ENCODE measurements at regions not wholly inside any gene's neighbourhood (a gene's known extent, or its start where the extent isn't known, plus 50 kb on each side); places are given as distances from the start of the nearest gene placed in this dataset.
"Not testable (repeated sequence)": the region's sequence is repeated elsewhere in the genome, so short reads cannot be mapped to it uniquely, and the experiment has no call there.

- no peak for ATAC-seq
Observed at GRCh38 chr6:121020656-121021055, 313.6 kb downstream of the TBC1D32 start.

GRCh38 chr6:121008553-121008952, 325.7 kb downstream of the TBC1D32 start:
- ATAC-seq = no peak

- ATAC-seq = no peak
Observed at GRCh38 chr6:121006024-121006423, 328.3 kb downstream of the TBC1D32 start.

GRCh38 chr6:121000381-121000780, 333.9 kb downstream of the TBC1D32 start:
- no peak for ATAC-seq

GRCh38 chr6:120996340-120996739, 337.9 kb downstream of the TBC1D32 start:
- ATAC-seq = no peak

GRCh38 chr6:120994573-120994967, 339.7 kb downstream of the TBC1D32 start:
- no peak for ATAC-seq

- no peak for ATAC-seq
Observed at GRCh38 chr6:120993929-120994572, 340.2 kb downstream of the TBC1D32 start.

GRCh38 chr6:120992257-120992656, 342.0 kb downstream of the TBC1D32 start:
- ATAC-seq = no peak

GRCh38 chr6:120990866-120991265, 343.4 kb downstream of the TBC1D32 start:
- ATAC-seq = no peak

- ATAC-seq = no peak
Observed at GRCh38 chr6:120981835-120982234, 352.4 kb downstream of the TBC1D32 start.

- no peak for ATAC-seq
Observed at GRCh38 chr6:120966321-120966720, 368.0 kb downstream of the TBC1D32 start.

- peak; percentile 93 for ATAC-seq
Observed at GRCh38 chr6:120965814-120966213, 368.5 kb downstream of the TBC1D32 start.

- ATAC-seq = no peak
Observed at GRCh38 chr6:120960761-120961160, 373.5 kb downstream of the TBC1D32 start.

- no peak for ATAC-seq
Observed at GRCh38 chr6:120954111-120954510, 380.2 kb downstream of the TBC1D32 start.

- ATAC-seq = no peak
Observed at GRCh38 chr6:120951258-120951657, 383.0 kb downstream of the TBC1D32 start.

GRCh38 chr6:120947111-120947510, 387.2 kb downstream of the TBC1D32 start:
- no peak for ATAC-seq

- no peak for ATAC-seq
Observed at GRCh38 chr6:120945905-120946594, 388.2 kb downstream of the TBC1D32 start.

GRCh38 chr6:120938876-120939472, 395.3 kb downstream of the TBC1D32 start:
- no peak for ATAC-seq

- ATAC-seq = no peak
Observed at GRCh38 chr6:120938164-120938875, 396.0 kb downstream of the TBC1D32 start.

GRCh38 chr6:120935908-120936307, 398.4 kb downstream of the TBC1D32 start:
- no peak for ATAC-seq

- no peak for ATAC-seq
Observed at GRCh38 chr6:120935016-120935415, 399.3 kb downstream of the TBC1D32 start.

GRCh38 chr6:120931520-120932180, 402.6 kb downstream of the TBC1D32 start:
- ATAC-seq = not testable (repeated sequence)

GRCh38 chr6:120930500-120930899, 403.8 kb downstream of the TBC1D32 start:
- ATAC-seq = not testable (repeated sequence)

Data from esophagus mucosa (tissue), 1 donor.